ENCODE measurements at regions not wholly inside any gene's neighbourhood (a gene's known extent, or its start where the extent isn't known, plus 50 kb on each side); places are given as distances from the start of the nearest gene placed in this dataset.
A peak's percentile ranks its signal among the peaks of the same experiment; 100 is the strongest.

DNA sequence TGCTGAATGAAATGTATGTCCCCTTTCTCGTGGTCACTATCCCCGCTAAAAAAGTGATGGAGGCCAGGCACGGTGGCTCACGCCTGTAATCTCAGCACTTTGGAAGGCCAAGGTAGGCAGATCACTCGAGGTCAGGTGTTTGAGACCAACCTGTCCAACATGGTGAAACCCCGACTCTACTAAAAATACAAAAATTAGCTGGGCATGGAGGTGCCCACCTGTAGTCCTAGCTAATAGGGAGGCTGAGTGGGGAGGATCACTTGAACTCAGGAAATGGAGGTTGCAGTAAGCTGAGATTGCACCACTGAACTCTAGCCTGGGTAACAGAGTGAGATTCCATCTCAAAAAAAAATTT, 91.4 kb upstream of the MKLN1 start:
- no peak for DNase-seq

GRCh38 chr7:131238347-131238931, 89.2 kb upstream of the MKLN1 start:
- peak; percentile 81 for DNase-seq

- DNase-seq: no peak
These were observed 86.3 kb upstream of the MKLN1 start for GRCh38 chr7:131241386-131241785.

- no peak for DNase-seq
These were observed 85.5 kb upstream of the MKLN1 start for GRCh38 chr7:131242123-131242650.

DNA sequence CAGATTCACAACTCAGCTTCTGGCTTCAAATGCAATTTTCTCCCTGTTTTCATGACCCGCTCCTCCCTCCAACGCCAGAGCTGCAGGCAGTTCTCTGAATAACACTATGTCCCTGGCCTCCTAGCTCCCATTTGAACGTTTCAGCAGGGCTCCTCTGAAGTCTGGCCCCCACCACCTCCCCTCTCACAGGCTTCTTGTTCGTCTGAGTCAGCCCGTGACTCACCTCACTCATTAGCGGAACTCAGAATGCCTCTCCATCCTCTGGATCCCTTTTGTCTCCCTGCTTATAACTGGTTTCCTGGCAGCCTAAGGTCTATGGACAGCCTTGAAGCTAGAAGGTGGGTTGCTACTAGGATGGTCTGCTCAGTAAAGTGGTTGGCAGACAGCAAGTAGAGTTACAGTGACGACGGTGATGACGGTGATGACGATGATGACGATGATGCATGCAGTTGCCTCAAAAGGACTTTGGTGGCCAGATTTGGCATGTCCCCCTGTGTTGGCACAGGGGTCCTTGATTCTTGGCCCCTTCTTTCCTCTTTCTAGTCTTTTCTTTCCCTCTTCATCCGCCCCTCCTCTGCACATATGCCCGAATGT, 83.3 kb upstream of the MKLN1 start:
- peak; percentile 95 for DNase-seq

DNA sequence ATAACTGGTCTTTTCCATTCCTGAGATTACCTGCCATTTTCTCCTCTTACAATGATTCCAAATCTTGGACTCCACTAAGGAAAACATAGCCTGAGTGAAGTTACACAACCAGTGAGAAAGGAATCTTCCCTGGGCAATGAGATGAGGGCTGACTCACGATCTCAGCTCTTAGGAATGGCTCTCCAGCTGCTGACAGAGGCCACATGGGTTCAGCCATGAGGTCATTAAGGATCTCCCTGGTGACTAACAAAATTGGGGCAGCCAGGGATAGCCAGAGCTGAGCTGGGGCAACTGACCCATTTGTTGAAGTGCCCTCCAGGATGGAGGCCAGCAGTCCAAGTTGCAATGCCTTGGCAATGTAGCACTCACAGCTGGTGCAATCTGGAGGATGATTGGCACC, 78.7 kb upstream of the MKLN1 start:
- peak; percentile 97 for DNase-seq

DNA sequence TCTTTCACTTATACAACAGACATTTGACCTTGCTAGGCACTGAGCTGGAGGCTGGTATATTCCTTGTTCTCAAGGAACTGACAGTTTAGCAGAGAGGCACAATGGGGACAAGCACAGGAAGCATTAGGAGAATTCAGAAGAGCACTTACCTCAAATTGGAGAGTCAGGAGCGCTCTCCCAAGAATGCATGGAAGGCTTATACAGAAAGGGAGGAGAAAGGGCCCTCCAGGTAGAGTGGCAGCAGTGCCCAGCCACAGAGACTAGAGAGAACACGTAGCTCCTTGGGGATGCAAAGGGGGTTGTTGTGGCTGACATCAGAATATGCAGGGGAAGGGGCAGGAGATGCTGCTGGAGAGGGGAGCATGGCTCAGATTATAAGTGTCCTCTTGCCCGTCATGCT, 78.2 kb upstream of the MKLN1 start:
- DNase-seq: no peak

DNA sequence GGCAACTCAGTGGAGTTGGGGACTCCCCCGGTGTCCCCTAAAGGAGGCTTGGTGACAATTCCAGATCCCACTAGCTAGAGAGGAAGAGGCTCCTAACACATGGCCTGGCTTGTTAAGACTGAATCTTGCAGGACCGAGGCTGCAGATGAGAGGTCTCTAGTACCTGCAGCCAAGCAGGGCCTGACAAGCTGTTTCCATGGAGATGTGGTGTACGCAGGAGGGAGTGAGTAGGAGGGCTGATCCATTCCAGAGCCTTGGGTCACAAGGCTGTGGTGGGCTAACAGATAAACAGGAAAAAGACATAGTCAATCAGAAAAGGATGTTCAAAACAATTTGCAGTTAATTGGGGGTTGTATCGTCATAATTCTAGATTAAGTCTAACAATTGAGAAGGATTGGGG, 77.3 kb upstream of the MKLN1 start:
- no peak for DNase-seq

DNA sequence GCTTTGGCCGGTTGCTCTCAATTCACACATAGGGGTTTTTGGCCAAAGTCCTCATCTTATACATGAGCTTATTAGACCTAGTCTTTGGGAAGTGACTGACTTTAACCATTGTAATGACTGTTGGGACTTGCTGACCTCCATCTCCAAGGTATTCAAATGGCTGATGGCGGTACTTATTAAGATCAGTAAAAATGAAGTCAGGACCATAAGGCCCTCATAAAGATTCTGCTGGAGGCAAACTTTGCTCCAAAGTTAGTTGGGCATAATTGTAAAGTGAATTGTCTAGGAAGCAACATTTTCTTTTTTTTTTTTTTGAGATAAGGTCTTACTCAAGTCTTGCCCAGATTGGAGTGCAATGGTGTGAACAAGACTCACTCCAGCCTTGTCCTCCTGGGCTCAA, 76.3 kb upstream of the MKLN1 start:
- no peak for DNase-seq

DNA sequence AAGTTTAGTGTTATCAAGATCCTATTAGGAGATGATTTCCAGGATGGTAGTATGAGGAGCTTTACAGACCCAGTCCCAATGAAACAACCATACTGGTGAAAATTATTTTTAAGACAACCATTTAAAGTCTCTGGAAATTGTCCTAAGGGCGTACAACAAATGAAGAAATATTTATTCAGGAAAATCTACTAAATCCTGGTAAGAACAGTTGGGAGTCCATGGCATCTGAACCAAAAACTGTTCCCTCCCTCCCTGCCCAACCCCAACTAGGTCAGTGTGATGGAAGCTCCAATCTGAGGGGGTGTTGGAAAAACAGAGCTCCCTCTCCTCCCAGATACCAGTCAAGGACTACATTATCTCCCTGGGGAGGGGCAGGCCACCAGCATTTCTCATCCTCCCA, 74.7 kb upstream of the MKLN1 start:
- no peak for DNase-seq

GRCh38 chr7:131254211-131254610, 73.5 kb upstream of the MKLN1 start:
- no peak for DNase-seq

DNA sequence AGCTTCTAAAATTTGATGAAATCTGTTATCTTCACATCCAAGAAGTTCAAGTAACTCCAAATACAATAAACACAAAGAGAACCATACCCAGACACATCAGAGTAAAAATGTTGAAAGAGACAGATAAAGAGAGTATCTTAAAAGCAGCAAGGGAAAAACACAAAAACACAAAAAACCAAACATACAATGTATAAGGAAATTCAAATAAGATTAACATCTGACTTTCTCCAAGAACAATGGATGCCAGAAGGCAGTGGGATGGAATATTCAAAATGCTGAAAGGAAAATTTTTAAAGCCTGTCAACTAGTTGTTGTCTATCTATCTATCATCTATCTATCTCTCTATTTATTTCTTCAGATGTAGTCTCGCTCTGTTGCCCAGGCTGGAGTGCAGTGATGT, 72.4 kb upstream of the MKLN1 start:
- DNase-seq: no peak

- no peak for DNase-seq
These were observed 66.1 kb upstream of the MKLN1 start for GRCh38 chr7:131261476-131261994.

GRCh38 chr7:131265227-131265626, 62.4 kb upstream of the MKLN1 start:
- DNase-seq: no peak

GRCh38 chr7:131267631-131268030, 60.0 kb upstream of the MKLN1 start:
- no peak for DNase-seq

- no peak for DNase-seq
These were observed 58.8 kb upstream of the MKLN1 start for GRCh38 chr7:131268906-131269305.

DNA sequence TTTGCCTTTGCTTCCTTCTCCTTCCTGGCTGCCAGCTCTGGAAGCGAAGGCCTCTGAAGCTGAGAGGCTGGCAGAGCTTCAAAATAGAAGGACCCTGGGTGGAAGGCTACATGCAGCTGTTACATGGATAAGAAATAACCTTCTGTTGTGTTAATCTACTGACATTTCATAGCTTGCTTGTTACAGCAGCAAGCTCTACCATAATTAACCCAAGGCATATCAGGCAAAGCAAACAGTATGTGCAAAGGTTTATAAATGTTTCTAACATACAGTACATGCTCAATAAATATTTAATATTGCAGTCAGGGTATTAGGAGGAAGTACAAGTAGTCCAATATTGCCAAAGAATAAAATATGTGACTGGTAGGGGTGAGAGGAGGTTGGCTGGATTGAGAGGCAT, 55.6 kb upstream of the MKLN1 start:
- DNase-seq: no peak

DNA sequence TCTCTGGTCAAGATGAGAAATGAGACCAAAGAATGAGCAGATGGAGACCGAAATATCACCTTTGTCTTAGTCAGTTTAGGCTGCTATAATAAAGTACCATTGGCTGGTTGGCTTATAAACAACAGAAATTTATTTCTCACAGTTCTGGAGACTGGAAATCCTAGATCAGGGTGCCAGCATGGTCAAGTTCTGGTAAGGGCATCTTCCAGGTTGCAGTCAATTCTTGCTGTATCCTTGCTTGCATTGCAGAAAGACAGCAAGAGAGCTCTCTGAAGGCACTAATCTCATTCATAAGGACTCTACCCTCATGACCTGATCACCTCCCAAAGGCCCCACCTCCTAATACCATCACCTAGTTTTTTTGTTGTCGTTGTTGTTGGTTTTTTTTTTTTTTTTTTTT, 52.7 kb upstream of the MKLN1 start:
- no peak for DNase-seq

DNA sequence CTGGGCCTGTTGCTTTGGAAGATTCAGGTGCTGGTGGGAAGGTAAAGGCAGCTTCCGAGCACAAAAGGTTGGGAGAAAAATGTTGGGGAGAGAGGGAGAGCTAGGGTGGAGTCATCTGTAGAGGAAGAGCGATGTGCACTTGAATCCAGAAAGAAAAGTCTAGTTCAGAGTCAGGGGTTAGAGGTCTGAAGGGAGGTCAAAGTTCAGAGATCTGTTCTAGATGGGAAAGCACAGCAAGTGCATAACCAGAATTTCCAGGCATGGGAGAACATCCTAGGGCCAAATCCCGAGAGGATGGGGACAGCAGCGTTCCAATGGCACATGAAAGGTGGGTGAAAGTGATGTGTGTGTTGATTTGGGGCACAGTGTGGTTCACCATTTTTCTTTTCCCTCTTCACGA, 51.5 kb upstream of the MKLN1 start:
- DNase-seq: no peak

DNA sequence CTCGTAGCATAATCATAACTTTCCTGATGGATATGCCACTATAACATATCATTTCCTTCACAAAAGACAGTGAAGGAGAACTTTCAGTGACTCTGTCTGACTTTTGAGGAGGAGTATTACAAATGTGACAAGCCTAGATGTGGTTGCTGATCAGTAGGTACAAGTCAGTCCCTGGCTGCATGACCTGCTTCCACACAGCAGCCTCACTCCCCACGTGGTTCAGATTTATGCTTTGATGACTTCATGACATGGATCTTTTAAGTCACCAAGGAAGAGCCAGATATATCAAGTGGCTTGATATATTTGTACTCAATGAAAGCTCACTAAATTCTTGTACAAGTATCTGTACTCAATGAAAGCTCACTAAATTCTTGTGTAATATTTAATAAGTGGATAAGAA, 50.9 kb upstream of the MKLN1 start:
- no peak for DNase-seq
